PFSK-1 (cell line): ENCODE measurements at regions not wholly inside any gene's neighbourhood (a gene's known extent, or its start where the extent isn't known, plus 50 kb on each side); places are given as distances from the start of the nearest gene placed in this dataset.

Source experiments
- FOXP2 ChIP-seq: optimal IDR thresholded peaks from 2 replicates; pipeline ENCODE3; 2011; ENCODE audit warnings: borderline replicate concordance, control low read depth, inconsistent platforms; ENCODE audit not compliant: insufficient read depth; ENCODE audit errors: extremely low read length, extremely low read depth
- POLR2AphosphoS5 ChIP-seq: IDR thresholded peaks from 2 replicates; pipeline ENCODE4 v1.6.1; 2012; ENCODE audit warnings: low read depth, mild to moderate bottlenecking, control low read depth, low read length, moderate library complexity
- REST ChIP-seq, 2 experiments: IDR thresholded peaks; 2 replicates each; pipeline versions ENCODE4 v1.6.1 to v1.8.0; 2011 to 2012; ENCODE audit warnings: low read depth in 2 of 2, low read length in 2 of 2, control low read depth in 1 of 2, inconsistent platforms in 1 of 2, mild to moderate bottlenecking in 1 of 2, moderate library complexity in 1 of 2; ENCODE audit not compliant: insufficient read depth in 1 of 2
- SIN3A ChIP-seq: IDR thresholded peaks from 2 replicates; pipeline ENCODE4 v1.6.1; 2012; ENCODE audit warnings: mild to moderate bottlenecking, low read length, moderate library complexity, borderline replicate concordance; ENCODE audit not compliant: insufficient read depth
- TAF1 ChIP-seq: IDR thresholded peaks from 2 replicates; pipeline ENCODE4 v1.6.1; 2012; ENCODE audit warnings: low read length, control low read depth, borderline replicate concordance; ENCODE audit not compliant: insufficient read depth

- no peak for TF ChIP-seq REST (IDR thresholded peaks at IDR 0.05; ENCODE audit: insufficient read depth in 1 of 2, low read depth in 2 of 2, low read length in 2 of 2)
- TF ChIP-seq FOXP2: no peak
- no peak for TF ChIP-seq TAF1
- TF ChIP-seq POLR2AphosphoS5: no peak
- no peak for TF ChIP-seq SIN3A
Observed at GRCh38 chr6:105951322-105951721, 134.8 kb upstream of the PRDM1 start.

GRCh38 chr6:105949869-105950268 is 136.3 kb upstream of the PRDM1 start:
- TF ChIP-seq TAF1 (no peak), FOXP2 (no peak), SIN3A (no peak), REST (IDR thresholded peaks at IDR 0.05; ENCODE audit: insufficient read depth in 1 of 2, low read depth in 2 of 2, low read length in 2 of 2) (no peak), POLR2AphosphoS5 (no peak)

GRCh38 chr6:105943514-105943913 is 142.6 kb upstream of the PRDM1 start:
- no peak for TF ChIP-seq TAF1
- no peak for TF ChIP-seq SIN3A
- TF ChIP-seq REST (IDR thresholded peaks at IDR 0.05; ENCODE audit: insufficient read depth in 1 of 2, low read depth in 2 of 2, low read length in 2 of 2): no peak

GRCh38 chr6:105941621-105942412 is 144.3 kb upstream of the PRDM1 start:
- no peak for TF ChIP-seq TAF1
- TF ChIP-seq FOXP2: no peak
- no peak for TF ChIP-seq SIN3A
- no peak for TF ChIP-seq POLR2AphosphoS5
- TF ChIP-seq REST (IDR thresholded peaks at IDR 0.05; ENCODE audit: insufficient read depth in 1 of 2, low read depth in 2 of 2, low read length in 2 of 2): no peak

- no peak for TF ChIP-seq FOXP2
- no peak for TF ChIP-seq POLR2AphosphoS5
- no peak for TF ChIP-seq TAF1
- TF ChIP-seq SIN3A: no peak
- no peak for TF ChIP-seq REST (IDR thresholded peaks at IDR 0.05; ENCODE audit: insufficient read depth in 1 of 2, low read depth in 2 of 2, low read length in 2 of 2)
Observed at GRCh38 chr6:105940990-105941389, 145.1 kb upstream of the PRDM1 start.
